DMS 273 treated with DMSO at 0.1 percent for 48 hours (cell line): ENCODE measurements at regions not wholly inside any gene's neighbourhood (a gene's known extent, or its start where the extent isn't known, plus 50 kb on each side); places are given as distances from the start of the nearest gene placed in this dataset.

Experiments
- DNase-seq: peaks from one replicate; lab custom pipeline; 2025; lab: John Stamatoyannopoulos, UW

- DNase-seq = no peak
These were observed 223.8 kb downstream of the TTC32 start for GRCh38 chr2:19677825-19678518.

- no peak for DNase-seq
These were observed 224.5 kb downstream of the TTC32 start for GRCh38 chr2:19677215-19677777.

GRCh38 chr2:19676770-19677169 is 225.0 kb downstream of the TTC32 start:
- DNase-seq = no peak

GRCh38 chr2:19675856-19676460 is 225.8 kb downstream of the TTC32 start:
- DNase-seq = no peak

- no peak for DNase-seq
These were observed 226.7 kb downstream of the TTC32 start for GRCh38 chr2:19675003-19675629.

GRCh38 chr2:19674051-19675002 is 227.5 kb downstream of the TTC32 start:
- DNase-seq = no peak

- no peak for DNase-seq
These were observed 228.5 kb downstream of the TTC32 start for GRCh38 chr2:19673213-19673791.

GRCh38 chr2:19671916-19672315 is 229.9 kb downstream of the TTC32 start:
- DNase-seq = no peak

GRCh38 chr2:19671311-19671710 is 230.5 kb downstream of the TTC32 start:
- no peak for DNase-seq

- DNase-seq = no peak
These were observed 231.5 kb downstream of the TTC32 start for GRCh38 chr2:19670303-19670702.

GRCh38 chr2:19669559-19669958 is 232.2 kb downstream of the TTC32 start:
- DNase-seq = no peak

GRCh38 chr2:19669126-19669525 is 232.7 kb downstream of the TTC32 start:
- no peak for DNase-seq

GRCh38 chr2:19667536-19667949 is 234.2 kb downstream of the TTC32 start:
- no peak for DNase-seq

- no peak for DNase-seq
These were observed 234.7 kb downstream of the TTC32 start for GRCh38 chr2:19667085-19667484.

- DNase-seq = no peak
These were observed 237.1 kb downstream of the TTC32 start for GRCh38 chr2:19664646-19665045.

GRCh38 chr2:19659024-19659792 is 242.6 kb downstream of the TTC32 start:
- no peak for DNase-seq

GRCh38 chr2:19656011-19656410 is 245.8 kb downstream of the TTC32 start:
- DNase-seq = no peak

- no peak for DNase-seq
These were observed 247.3 kb downstream of the TTC32 start for GRCh38 chr2:19654310-19655090.

- DNase-seq = no peak
These were observed 248.3 kb downstream of the TTC32 start for GRCh38 chr2:19653509-19653908.

- no peak for DNase-seq
These were observed 249.0 kb downstream of the TTC32 start for GRCh38 chr2:19652811-19653210.
